Fibroblast of skin of abdomen (primary cell): ENCODE measurements at regions not wholly inside any gene's neighbourhood (a gene's known extent, or its start where the extent isn't known, plus 50 kb on each side); places are given as distances from the start of the nearest gene placed in this dataset.
A peak's percentile ranks its signal among the peaks of the same experiment; 100 is the strongest.

ENCODE experiments used
- DNase-seq: peaks from one replicate; pipeline ENCODE4 v3.0.0-alpha.2; 2013

GRCh38 chr20:16174311-16174710 lies 398.9 kb downstream of the KIF16B start:
- no peak for DNase-seq

DNA sequence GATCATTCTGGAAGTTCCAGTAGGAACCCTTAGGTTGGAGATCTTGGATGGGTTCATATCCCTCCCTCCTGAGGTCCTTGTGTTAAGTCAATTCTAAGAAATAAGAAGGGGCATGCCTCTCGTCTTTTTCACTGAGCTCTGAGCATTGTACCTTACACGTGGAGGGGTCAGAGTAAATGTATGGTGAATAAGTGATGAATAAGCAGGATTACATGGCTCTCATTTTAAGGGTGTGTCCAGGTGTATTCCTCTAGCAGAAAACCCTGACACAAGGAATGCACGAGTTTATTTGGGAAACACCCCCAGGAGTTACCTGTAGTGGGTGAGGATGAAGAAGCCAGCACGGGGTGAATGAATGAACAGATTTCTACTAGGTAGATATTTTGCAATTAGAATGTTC lies 400.2 kb downstream of the KIF16B start:
- DNase-seq = no peak

GRCh38 chr20:16171180-16171579 lies 402.1 kb downstream of the KIF16B start:
- no peak for DNase-seq

DNA sequence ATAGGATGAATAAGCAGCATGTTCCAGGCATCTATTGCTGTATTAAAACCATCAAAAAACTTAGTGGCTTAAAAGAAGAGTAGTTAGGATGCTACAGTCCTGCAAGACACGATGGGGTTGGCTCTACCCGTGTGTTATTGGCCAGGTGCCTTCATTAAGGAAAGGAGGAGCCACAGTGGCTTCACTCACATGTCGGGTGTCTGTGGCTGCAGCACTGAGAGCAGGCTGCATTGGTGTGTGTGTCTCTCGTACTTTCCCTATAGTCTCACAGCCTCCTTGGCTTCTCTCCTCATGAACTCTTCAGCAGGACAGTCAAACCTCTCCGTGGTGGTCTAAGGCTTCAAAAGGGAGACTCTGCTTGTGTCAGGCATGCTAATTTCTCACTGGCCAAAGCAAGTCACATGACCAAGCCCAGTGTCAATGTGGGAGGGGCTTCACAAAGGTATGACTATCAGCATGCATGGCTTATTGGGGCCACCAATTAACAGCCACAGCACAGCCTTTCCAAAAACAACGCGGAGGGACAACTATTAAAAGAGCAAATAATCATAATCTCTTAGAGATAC lies 402.8 kb downstream of the KIF16B start:
- no peak for DNase-seq

DNA sequence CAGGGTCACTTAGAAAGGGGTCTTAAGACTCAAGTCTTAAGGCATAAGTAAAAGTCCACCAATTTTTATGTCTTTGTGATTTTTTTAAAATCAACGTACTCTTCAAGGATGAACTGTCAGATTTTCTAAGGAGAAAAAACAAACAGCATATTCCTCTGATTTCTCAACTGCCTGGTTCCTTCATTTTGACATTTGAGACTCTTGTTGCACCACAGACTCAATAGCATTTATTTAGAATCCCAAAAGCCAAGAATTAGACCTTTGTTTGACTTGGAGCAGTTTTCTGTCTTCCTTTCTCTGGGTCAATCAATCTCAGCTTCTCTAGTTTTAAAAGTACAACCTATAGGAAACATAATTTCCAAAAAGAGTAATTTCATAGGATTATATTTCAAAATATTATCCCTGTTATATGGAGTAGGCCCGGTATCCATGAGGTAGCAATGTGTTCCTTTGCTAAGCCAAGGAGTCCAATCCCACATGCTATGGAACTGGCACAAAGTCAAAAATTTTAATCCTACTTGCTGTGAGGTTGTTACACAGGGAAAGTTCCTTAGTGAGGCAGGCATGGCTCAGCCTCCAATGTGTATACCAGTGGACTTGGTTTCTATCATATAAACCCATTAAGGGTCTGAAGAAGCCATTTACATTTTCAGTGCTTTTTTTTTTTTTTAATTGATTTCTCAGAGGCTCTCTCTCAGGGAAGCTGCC lies 405.7 kb downstream of the KIF16B start:
- peak; percentile 2 for DNase-seq

DNA sequence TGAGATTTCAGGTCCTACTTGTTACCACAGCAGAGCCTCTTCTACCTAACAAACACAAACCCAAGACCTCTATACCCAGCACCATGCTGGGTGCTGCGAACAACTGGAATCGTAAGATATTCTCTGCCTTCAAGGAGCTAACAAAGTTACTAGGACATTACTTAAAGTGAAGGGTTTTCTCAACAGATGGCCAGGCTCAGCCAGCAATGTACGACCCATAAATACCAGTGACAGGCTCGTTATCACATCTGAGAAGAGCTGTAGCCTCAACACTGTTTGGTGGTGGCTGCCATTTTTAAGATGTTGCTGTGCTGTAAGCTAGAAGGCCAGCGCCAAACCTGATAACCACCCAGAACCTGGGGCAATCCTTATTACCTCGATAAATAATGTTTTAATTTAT lies 406.5 kb downstream of the KIF16B start:
- DNase-seq = no peak

DNA sequence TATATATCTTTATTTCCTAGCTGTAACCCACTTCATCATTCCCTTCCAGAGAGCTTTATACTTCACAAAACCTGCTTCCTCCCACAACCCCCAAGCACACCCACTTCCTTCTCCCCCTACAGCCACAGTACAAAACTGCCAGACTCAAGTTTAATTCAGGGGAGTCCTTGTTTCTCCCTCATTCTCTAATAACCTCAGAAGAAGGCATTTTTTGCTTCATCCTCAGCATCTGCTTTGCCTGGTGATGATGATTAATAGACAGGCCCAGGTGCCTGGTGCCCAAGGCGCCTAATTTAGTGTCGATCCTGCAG lies 414.3 kb downstream of the KIF16B start:
- DNase-seq = no peak

GRCh38 chr20:16158090-16158975 lies 414.9 kb downstream of the KIF16B start:
- no peak for DNase-seq

GRCh38 chr20:16147916-16148315 lies 425.3 kb downstream of the KIF16B start:
- no peak for DNase-seq

- no peak for DNase-seq
Measured at GRCh38 chr20:16147216-16147615, 426.0 kb downstream of the KIF16B start.

GRCh38 chr20:16145919-16146318 lies 427.3 kb downstream of the KIF16B start:
- DNase-seq = no peak

DNA sequence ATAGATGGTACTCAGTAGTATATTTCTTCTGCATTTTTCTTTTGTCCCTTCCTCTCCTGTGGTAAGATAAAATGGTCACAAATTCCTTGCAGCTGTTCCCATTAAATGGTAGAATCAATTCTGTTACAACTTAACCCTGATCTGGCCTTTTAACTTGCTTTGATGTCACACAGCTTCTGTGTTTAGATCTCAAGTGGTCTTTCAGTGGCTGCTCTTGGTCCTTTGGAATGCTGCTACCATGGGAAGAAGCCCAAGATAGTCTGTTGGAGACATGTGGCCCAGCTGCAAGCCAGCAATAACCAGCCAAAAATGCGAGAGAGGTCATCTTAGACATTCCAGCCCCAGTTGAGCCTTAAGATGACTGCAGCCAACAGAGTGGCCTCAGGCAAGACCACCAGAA lies 429.7 kb downstream of the KIF16B start:
- no peak for DNase-seq

DNA sequence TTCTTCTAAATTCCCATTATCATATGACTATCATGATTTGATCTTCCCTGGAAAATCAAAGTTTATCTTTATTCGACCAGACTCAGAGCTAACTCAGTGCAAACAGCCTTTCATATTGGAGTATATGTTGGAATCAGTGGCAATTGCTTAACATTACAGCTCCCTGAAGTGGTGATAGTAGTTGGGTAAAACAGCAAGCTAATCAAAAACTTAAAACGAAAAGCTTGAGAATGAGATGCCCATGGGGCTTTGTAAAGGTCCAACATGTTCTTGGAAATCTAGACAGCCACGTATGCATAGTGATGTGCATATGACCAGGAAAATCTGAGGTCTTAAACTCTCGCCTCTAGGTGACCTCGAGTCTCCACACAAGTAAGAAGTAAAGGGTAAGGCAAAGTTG lies 437.6 kb downstream of the KIF16B start:
- DNase-seq = no peak

- DNase-seq = no peak
Measured at GRCh38 chr20:16132036-16132798, 441.0 kb downstream of the KIF16B start.

DNA sequence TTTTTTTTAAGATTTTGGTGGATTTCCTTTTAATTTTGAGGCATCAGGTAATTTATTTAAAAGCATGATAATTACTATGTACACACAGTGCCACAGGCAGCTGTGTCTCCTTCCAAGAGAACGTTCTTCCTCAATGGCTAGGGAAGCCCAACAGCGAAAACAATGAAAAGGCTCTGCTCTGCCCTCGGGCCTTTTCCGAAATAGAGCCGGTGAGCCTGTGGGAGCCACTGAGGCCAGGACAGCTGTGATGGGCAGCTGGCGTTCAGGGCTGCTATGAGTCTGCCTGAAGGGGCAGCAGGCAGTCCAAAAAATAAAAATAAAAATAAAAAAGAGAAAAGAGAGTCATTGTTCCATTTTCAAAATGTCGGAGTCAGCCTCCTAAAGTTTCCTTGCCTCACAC lies 443.8 kb downstream of the KIF16B start:
- DNase-seq = no peak

GRCh38 chr20:16128538-16129106 lies 444.6 kb downstream of the KIF16B start:
- DNase-seq = no peak

GRCh38 chr20:16125816-16126215 lies 447.4 kb downstream of the KIF16B start:
- no peak for DNase-seq

DNA sequence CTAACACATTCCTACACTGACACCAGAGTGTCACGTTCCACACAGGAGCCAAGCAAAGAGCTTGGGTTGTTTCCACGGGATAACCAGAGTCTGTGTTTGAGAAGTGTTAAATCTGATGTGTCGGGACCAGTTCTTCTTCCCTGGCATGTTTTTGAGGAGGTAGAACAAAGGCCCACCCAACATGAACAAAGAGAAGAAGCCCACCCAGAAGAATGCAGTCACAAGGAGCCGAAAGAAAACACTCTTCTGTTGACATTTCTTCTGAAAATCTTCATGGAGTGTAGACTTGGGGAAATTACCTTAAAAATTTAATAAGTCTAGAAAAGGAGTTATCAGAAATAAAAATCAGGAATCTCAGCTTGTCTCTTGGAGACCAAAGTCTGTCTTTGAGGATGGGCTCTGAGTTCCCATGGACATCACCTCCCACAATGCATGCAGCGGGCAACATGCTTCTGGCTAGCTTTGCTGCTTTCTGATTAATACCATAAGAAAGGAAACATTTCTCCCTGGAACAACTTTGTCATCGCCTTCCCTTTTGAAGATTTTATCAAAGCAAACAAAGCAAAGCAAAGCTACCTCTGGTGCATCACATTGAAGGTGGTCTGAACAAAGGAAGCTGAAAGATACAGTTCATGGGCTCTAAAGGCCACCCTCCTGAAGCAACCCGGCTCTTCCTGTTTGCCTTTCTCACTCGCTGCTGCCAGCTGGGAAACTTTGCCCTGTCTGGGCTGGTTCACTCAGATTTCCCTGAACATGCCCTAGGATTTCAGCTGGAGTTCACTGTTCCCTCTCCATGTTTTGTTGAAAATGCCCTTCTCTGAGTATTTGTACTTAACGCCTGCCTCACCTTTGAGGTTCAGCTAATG lies 448.1 kb downstream of the KIF16B start:
- no peak for DNase-seq

DNA sequence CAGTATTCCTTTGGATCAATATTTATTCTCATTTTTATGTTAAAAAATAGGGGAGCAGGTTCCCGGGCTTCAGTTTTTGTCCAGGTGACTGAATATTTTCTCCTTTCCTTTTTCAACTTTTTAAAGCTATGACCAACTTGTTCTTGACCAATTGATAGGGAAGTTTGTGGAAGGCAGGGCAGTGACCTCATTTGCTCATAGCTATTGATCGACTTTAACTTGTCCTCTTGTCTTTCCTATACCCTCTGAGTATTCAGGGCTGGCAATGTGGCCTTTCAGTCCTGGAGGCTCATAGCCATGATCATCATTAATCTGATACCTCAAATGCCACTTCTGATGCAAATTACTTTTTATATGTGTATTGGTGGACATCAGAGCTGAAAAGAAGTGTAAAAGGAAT lies 448.8 kb downstream of the KIF16B start:
- DNase-seq = no peak

DNA sequence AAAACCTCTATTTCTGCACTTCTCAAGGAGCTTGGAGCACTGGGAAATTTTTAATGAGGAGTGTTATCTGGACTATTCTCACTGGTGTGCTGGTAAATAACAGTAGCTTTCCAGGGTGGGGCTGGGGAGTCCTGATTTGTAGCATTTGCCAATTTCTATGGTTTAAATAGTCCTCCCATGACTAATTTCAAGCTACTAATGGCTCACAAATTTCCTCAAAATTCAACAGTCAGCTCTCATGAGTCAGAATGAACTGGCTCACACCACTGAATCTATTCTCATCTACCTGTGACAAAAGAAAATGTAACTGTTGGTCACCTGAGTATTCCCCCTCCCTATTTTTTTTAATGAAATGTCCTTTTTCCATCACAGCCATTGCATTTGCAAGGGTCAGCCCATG lies 449.6 kb downstream of the KIF16B start:
- DNase-seq = peak; percentile 17

DNA sequence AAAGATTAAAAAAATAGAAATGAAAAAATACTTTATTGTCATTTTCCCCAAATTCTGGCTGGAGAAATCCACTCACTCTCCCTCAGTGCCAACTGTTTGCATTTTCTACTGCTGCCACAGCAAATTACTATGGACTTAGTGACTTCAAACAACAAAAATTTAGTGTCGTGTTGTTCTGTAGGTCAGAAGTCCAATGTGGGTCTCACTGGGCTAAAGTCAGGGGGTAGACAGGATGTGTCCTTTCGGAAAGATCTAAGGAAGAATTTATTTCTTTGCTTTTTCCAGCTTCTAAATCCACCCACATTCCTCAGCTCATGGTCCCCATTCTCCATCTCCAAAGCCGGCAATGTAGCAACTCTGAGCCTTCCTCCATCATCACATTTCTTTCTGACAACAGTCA lies 453.3 kb downstream of the KIF16B start:
- DNase-seq = no peak
